ENCODE measurements at regions not wholly inside any gene's neighbourhood (a gene's known extent, or its start where the extent isn't known, plus 50 kb on each side); places are given as distances from the start of the nearest gene placed in this dataset.

DNA sequence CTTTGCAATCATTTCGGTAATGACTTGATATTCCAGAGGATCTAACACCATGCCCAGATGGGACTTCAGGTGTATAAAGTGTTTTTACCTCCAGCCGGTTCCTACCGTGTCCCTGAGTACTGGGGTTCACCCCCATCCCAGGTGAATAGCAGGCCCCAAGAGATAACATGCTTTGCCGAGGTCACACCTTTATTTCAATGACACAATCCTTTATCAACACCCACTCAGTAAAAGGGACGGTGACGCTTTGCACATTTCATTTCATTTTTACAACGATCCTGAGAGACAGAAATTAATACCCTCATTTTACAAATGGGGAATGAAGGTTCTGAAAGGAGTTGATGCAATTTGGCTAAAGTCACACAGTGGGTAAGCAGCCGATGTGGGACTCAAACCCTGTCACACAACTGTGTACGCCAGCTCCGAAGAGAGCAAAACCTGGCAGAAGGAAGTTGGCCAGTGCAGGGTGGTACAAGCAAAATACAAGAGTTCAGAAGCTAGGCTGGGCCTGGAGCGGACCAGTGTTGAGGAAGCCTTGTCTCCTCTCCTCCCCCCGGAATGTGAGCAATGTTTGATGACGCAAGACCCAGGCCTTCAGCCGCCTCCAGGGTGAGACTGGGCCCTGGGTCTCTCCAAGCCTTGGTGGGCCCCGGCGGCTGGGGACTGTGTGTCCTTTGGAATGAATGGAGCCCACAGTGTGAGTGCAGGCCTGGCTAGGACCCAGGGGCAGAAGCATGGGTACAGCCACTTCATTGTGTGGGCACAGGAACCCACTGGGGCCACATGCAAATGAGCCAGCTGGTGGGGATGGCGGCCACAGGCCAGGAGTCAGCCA lies 139.6 kb upstream of the MYCN start:
- Mint-ChIP-seq H3K36me3 (no peaks in the 10 kb centered on the region), H3K27ac (no peak overlapping the region), H3K9me3 (no peaks in the 10 kb centered on the region), H3K4me1 (no peaks in the 10 kb centered on the region), H3K4me3 (no peak overlapping the region), H3K27me3 (peaks cover 2% of the 10 kb centered on the region)

DNA sequence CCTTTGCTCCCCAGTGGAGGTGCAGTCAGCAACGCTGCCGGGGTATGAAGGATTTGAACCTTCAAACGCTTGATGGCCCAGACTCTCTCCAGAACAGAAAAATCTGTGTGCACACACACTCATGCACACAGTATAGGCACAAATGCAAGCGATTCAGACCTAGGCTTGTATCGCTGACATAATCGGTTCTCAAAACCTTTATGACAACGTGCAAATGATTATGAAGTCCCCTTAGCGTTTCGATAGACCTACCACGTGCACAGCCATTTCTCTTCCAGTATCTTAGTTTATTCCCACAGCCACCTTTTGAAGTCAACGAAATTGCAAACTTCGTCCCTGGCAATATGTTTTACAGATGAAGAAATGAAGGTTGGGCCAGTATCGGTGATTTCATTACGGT lies 138.9 kb upstream of the MYCN start:
- H3K27me3 Mint-ChIP-seq, result peaks cover 2% of the 10 kb centered on the region
- no peak overlapping the region for H3K27ac Mint-ChIP-seq
- no peaks in the 10 kb centered on the region for H3K36me3 Mint-ChIP-seq
- no peaks in the 10 kb centered on the region for H3K4me1 Mint-ChIP-seq
- no peaks in the 10 kb centered on the region for H3K9me3 Mint-ChIP-seq
- no peak overlapping the region for H3K4me3 Mint-ChIP-seq

GRCh38 chr2:15801904-15802303 lies 138.4 kb upstream of the MYCN start:
- Mint-ChIP-seq H3K4me1 (no peaks in the 10 kb centered on the region), H3K36me3 (no peaks in the 10 kb centered on the region), H3K9me3 (no peaks in the 10 kb centered on the region), H3K27ac (no peak overlapping the region), H3K4me3 (no peak overlapping the region), H3K27me3 (peaks cover 2% of the 10 kb centered on the region)

- Mint-ChIP-seq H3K4me1 (no peaks in the 10 kb centered on the region), H3K9me3 (no peaks in the 10 kb centered on the region), H3K4me3 (no peak overlapping the region), H3K27me3 (peaks cover 2% of the 10 kb centered on the region), H3K27ac (no peak overlapping the region), H3K36me3 (no peaks in the 10 kb centered on the region)
These were observed 137.4 kb upstream of the MYCN start for GRCh38 chr2:15802657-15803542.

- no peaks in the 10 kb centered on the region for H3K4me1 Mint-ChIP-seq
- H3K27me3 Mint-ChIP-seq, result peaks cover 2% of the 10 kb centered on the region
- H3K9me3 Mint-ChIP-seq, result no peaks in the 10 kb centered on the region
- no peak overlapping the region for H3K27ac Mint-ChIP-seq
- no peak overlapping the region for H3K4me3 Mint-ChIP-seq
- H3K36me3 Mint-ChIP-seq, result no peaks in the 10 kb centered on the region
These were observed 136.7 kb upstream of the MYCN start for GRCh38 chr2:15803543-15804245.

DNA sequence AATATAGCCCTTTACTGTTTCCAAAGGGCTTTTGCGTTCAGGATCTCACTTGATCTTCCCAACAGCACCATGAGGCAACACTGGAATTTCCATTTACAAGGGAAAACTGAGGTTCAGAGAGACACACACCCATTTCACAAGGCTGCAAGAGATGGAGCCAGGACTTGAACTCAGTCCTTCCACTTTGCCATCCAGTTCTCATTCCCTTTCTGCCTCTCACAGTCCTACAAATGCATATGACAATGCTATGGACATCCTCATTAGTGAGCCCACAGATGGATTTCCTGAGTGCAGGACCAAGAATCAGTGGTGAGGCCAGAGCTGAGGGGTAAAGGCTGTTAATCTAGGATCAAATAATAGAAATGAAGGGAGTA lies 136.1 kb upstream of the MYCN start:
- Mint-ChIP-seq H3K4me3 (no peak overlapping the region), H3K9me3 (no peaks in the 10 kb centered on the region), H3K27me3 (peaks cover 2% of the 10 kb centered on the region)

DNA sequence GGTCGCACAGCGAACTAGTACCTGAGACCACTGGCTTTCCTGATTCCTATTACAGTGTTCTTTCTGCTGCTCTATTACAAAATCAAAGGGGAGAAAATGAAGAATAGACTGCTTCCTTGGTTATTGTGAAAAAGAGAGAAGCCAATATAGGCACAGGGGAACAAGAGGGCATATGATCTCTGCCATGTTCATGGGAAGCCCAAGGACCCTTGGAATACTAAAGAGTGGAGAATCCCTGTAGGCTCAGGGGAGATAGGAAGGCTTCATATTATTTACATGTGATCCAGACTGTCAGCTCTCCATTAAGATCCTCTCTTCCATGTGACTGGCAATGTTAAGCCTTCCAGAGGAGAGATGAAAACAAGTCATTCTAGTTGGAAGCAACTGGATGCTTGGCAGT lies 135.7 kb upstream of the MYCN start:
- H3K9me3 Mint-ChIP-seq, result no peaks in the 10 kb centered on the region
- H3K4me1 Mint-ChIP-seq, result no peaks in the 10 kb centered on the region
- H3K4me3 Mint-ChIP-seq, result no peak overlapping the region
- H3K27me3 Mint-ChIP-seq, result peaks cover 2% of the 10 kb centered on the region
- no peaks in the 10 kb centered on the region for H3K36me3 Mint-ChIP-seq
- no peak overlapping the region for H3K27ac Mint-ChIP-seq

More for the DNA sequence above, 136.1 kb upstream of the MYCN start:
- Mint-ChIP-seq H3K27ac (no peak overlapping the region), H3K4me1 (no peaks in the 10 kb centered on the region), H3K36me3 (no peaks in the 10 kb centered on the region)

- H3K27ac Mint-ChIP-seq, result no peak overlapping the region
- H3K4me3 Mint-ChIP-seq, result no peak overlapping the region
- no peaks in the 10 kb centered on the region for H3K36me3 Mint-ChIP-seq
- H3K27me3 Mint-ChIP-seq, result peaks cover 2% of the 10 kb centered on the region
- H3K9me3 Mint-ChIP-seq, result no peaks in the 10 kb centered on the region
- no peaks in the 10 kb centered on the region for H3K4me1 Mint-ChIP-seq
These were observed 135.1 kb upstream of the MYCN start for GRCh38 chr2:15805206-15805605.

DNA sequence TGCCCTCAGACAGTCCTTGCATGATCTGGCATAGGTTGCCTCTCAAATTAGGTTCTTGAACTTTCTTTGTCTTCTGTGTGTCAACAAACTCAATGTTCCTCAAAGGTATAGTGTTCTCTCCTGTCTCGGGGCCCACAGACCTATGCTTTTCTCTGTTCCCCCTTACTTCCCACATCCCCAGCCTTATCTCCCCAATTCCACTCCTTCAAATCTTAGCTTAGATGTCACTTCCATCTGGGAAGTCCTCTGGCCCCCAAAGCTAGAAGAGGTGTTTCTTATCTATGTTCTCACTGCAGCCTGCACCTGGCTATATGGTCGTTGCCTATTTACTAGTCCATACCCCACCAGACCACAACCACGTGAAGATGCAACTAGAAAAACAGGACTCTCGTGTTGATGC lies 134.6 kb upstream of the MYCN start:
- H3K9me3 Mint-ChIP-seq, result no peaks in the 10 kb centered on the region
- no peaks in the 10 kb centered on the region for H3K36me3 Mint-ChIP-seq
- peaks cover 2% of the 10 kb centered on the region for H3K27me3 Mint-ChIP-seq
- H3K4me3 Mint-ChIP-seq, result no peak overlapping the region
- no peaks in the 10 kb centered on the region for H3K4me1 Mint-ChIP-seq
- no peak overlapping the region for H3K27ac Mint-ChIP-seq

DNA sequence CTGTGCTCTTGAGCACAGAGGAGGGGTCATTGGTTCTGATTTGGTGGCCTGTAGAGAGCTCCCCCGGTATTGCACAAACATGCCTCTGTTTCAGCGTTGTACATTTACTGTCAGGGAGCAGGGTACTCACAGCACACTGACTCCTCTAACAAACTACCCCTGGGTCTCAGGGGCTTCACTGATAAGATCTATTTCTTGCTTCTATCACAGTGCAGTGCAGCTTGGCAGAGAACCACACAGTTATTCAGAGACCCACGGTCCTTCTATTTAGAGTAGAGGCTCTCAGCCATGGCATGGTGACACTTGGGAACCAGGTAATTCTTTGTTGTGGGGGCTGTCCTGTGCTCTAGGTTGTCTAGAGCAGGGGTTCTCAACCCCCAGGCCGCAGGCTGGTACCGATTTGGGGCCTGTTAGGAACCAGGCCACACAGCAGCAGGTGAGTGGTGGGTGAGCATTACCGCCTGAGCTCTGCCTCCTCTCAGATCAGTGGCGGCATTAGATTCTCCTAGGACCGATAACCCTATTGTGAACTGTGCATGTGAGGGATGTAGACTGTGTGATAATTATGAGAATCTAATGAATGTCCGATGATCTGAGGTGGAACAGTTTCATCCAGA lies 133.4 kb upstream of the MYCN start:
- no peaks in the 10 kb centered on the region for H3K4me1 Mint-ChIP-seq
- no peaks in the 10 kb centered on the region for H3K9me3 Mint-ChIP-seq
- H3K4me3 Mint-ChIP-seq, result no peak overlapping the region
- H3K27ac Mint-ChIP-seq, result no peak overlapping the region
- no peaks in the 10 kb centered on the region for H3K36me3 Mint-ChIP-seq
- H3K27me3 Mint-ChIP-seq, result peaks cover 2% of the 10 kb centered on the region

DNA sequence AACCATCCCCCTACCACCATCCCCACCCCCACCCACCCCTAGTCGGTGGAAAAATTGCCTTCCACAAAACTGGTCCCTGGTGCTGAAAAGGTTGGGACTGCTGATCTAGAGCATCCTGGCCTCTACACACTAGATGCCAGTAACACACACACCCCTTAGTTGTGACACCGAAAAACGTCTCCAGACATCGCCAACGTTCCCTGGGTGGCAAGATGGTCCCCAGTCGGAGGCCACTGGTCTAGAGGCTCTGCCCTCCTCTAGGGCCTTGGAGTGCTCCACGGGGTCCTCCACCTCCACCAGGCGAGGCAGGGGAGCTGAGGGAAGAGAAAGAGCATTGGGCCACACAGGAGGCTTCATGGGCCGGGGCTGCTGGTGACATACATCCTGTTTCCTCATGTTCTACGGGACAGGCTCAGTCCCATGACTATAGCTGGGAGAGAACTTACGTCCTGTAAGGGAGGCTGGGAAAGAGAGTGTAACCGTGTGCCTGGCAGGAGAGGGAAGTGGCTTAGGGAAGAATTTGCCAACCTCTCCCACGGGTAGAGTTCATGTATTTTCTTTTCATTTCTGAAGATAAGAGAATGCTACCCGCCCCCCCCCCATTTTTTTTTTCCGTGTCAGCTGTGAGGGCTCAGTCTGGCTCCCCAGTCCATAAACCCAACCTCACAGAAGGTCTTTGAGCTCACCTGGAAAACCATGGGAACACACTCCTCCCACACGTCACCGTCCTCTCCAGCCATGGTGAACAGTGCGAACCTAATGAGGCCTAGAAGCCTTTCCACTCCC lies 132.7 kb upstream of the MYCN start:
- Mint-ChIP-seq H3K9me3 (no peaks in the 10 kb centered on the region), H3K27ac (no peak overlapping the region), H3K27me3 (peaks cover 2% of the 10 kb centered on the region), H3K36me3 (no peaks in the 10 kb centered on the region), H3K4me1 (no peaks in the 10 kb centered on the region), H3K4me3 (no peak overlapping the region)

DNA sequence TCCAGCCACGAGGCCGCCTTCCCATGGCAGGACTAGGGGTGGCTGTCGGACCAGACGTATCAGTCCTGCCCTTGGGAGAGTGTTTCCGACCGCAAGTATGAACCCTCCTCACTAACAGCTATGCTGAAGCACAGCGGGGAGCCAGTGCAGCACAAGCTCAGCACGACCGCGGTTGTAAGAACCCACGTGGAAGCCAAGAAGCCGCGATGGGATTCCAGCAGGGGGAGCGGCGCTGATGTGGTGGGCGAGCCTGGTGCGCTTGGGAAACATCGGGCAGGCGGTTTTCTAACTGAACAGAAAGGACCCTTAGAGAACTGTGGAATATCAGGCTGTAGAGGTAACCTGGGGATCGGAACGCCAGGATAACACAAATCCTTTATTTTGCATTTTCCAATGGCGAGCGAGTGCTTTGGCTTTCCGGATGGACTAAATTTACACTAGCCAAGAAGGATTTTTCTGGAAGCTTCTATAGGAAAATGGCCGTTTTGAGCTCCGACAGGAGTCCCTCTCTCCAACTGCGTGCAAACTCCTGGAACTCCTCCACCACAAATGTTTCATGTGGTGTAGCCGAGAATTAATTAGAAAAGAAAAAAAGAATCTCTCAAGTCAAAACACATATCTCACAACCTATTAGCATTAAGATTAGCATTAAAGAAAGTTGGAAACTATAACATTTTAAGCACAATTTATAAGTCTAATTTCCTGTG lies 132.0 kb upstream of the MYCN start:
- H3K27ac Mint-ChIP-seq, result no peak overlapping the region
- H3K36me3 Mint-ChIP-seq, result no peaks in the 10 kb centered on the region
- no peaks in the 10 kb centered on the region for H3K27me3 Mint-ChIP-seq
- no peak overlapping the region for H3K4me3 Mint-ChIP-seq
- no peaks in the 10 kb centered on the region for H3K9me3 Mint-ChIP-seq
- no peaks in the 10 kb centered on the region for H3K4me1 Mint-ChIP-seq

- Mint-ChIP-seq H3K4me3 (no peak overlapping the region), H3K36me3 (no peaks in the 10 kb centered on the region), H3K9me3 (no peaks in the 10 kb centered on the region), H3K4me1 (no peaks in the 10 kb centered on the region), H3K27me3 (no peaks in the 10 kb centered on the region), H3K27ac (no peak overlapping the region)
These were observed 131.4 kb upstream of the MYCN start for GRCh38 chr2:15808944-15809343.

DNA sequence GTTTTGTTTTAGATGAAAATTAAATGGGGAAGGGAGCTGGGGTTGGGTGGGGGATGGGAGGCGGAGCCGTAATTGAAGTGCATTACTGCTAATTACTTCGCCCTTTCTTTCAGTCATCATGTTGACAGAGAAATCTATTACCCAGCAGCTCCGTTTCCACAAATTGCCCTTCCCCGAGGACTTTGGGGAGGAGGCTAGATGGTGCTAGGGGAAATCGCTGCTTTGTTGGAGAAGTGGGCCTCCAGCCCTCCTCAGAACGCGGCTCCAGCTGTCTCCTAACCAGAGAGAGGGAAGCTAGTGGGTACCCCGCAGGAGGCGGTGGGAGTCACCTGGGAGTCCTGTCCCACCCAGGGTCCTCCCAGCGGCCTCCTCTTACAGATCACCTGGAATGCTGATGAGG lies 130.9 kb upstream of the MYCN start:
- no peaks in the 10 kb centered on the region for H3K27me3 Mint-ChIP-seq
- H3K4me1 Mint-ChIP-seq, result no peaks in the 10 kb centered on the region
- H3K27ac Mint-ChIP-seq, result no peak overlapping the region

More for the DNA sequence above, 130.9 kb upstream of the MYCN start:
- H3K9me3 Mint-ChIP-seq, result no peaks in the 10 kb centered on the region
- H3K36me3 Mint-ChIP-seq, result no peaks in the 10 kb centered on the region
- H3K4me3 Mint-ChIP-seq, result no peak overlapping the region
